ENCODE measurements at regions not wholly inside any gene's neighbourhood (a gene's known extent, or its start where the extent isn't known, plus 50 kb on each side); places are given as distances from the start of the nearest gene placed in this dataset.

GRCh38 chr11:28636566-28636965 is 528.4 kb downstream of the METTL15 start:
- no peak for TF ChIP-seq YY1 (IDR thresholded peaks at IDR 0.05; ENCODE audit: insufficient read depth, insufficient read length)
- TF ChIP-seq ZNF274 (IDR thresholded peaks at IDR 0.05; ENCODE audit: low read depth, low read length) = no peak
- no peak for TF ChIP-seq SUZ12 (IDR thresholded peaks at IDR 0.05; ENCODE audit: extremely low read depth, insufficient read depth, insufficient read length)

All from NT2/D1 (cell line).